GM13976 (cell line): ENCODE measurements at regions not wholly inside any gene's neighbourhood (a gene's known extent, or its start where the extent isn't known, plus 50 kb on each side); places are given as distances from the start of the nearest gene placed in this dataset.

Source experiments
- DNase-seq: peaks from one replicate; pipeline ENCODE4 v3.0.0; 2012; ENCODE audit warnings: low spot score
- CTCF ChIP-seq: IDR thresholded peaks from 2 replicates; pipeline ENCODE4 v1.5.1; 2012; ENCODE audit warnings: borderline replicate concordance, mild to moderate bottlenecking; ENCODE audit not compliant: insufficient read depth; ENCODE audit errors: extremely low read depth, missing control alignments, control extremely low read depth
- in situ Hi-C: fragments of 300-500 bp; cut with MboI; formaldehyde crosslinking; loops from one replicate; pipeline ENCODE4 v1.12.0; 2022; ENCODE audit warnings: low sequenced_read_pairs, mixed read lengths, inconsistent platforms; ENCODE audit not compliant: unreplicated experiment

- in situ Hi-C loops: no loop called here
- no peak for TF ChIP-seq CTCF
- no peak for DNase-seq
Measured at GRCh38 chr18:67672155-67672554, 155.6 kb upstream of the DSEL start.

- in situ Hi-C loops: no loop called here
- no peak for TF ChIP-seq CTCF
- DNase-seq: no peak
Measured at GRCh38 chr18:67670024-67670543, 153.6 kb upstream of the DSEL start.

- no peak for DNase-seq
- no peak for TF ChIP-seq CTCF
- in situ Hi-C loops: no loop called here
Measured at GRCh38 chr18:67665266-67665665, 148.7 kb upstream of the DSEL start.

DNA sequence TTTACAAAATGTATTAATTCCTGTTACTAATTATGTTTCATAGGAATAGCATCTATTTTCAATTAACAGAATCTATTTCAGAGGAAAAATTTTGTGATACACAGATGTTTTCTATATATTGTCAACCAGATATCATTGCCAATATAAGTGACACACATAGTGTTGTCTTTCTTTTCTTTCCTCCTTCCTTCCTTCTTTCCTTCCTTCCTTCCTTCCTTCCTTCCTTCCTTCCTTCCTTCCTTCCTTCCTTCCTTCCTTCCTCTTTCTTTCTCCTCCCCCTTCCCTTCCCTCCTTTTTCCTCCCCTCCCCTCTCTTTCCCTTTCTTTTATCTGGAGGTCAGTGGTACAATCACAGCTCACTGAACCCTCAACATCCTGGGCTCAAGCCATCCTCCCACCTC is 146.5 kb upstream of the DSEL start:
- no peak for DNase-seq
- TF ChIP-seq CTCF: no peak

DNA sequence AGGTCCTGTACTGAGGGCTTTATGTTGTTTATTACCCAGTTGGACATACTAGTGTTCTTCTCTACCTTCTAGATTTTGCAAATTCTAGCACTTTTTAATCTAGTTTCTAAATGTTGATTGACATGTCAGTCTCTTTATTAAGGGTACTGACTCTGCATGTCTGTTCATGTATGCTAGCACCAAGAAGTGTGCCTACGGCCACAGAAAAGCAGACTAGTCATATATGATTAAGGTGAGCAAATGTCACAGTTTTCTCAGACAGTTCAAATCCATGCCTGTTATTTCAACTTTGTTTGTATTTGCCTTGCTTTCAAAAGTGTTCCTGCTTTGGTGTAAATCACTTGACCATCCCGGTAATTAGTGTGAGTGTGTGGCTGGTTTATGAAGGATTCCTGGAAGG is 145.0 kb upstream of the DSEL start:
- in situ Hi-C loops: no loop called here
- TF ChIP-seq CTCF: no peak
- DNase-seq: no peak

More for the DNA sequence above, 146.5 kb upstream of the DSEL start:
- in situ Hi-C loops: no loop called here

GRCh38 chr18:67654101-67654500 is 137.6 kb upstream of the DSEL start:
- in situ Hi-C loops: no loop called here
- no peak for TF ChIP-seq CTCF
- DNase-seq: no peak

DNA sequence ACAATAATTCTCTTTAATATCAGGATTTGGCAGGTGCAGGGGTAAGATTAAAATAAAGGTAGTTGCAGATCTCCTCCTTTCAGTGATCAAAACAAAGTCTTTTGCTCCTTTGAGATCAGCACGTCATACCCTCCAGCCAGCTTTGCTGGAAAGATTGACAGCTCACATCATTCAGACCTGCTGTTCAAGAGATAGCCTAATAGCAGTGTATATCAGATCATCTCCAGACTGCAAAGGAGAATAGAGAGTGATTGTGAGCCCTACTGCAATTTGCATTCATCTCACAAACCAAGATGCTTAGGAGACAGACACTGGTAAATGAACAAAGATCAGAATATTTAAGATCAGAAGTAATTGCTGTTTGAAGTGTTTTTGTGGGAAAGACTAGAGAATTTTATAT is 135.8 kb upstream of the DSEL start:
- in situ Hi-C loops: no loop called here
- TF ChIP-seq CTCF: no peak
- DNase-seq: no peak
